ENCODE measurements at regions not wholly inside any gene's neighbourhood (a gene's known extent, or its start where the extent isn't known, plus 50 kb on each side); places are given as distances from the start of the nearest gene placed in this dataset.
"Not testable (repeated sequence)": the region's sequence is repeated elsewhere in the genome, so short reads cannot be mapped to it uniquely, and the experiment has no call there.

DNA sequence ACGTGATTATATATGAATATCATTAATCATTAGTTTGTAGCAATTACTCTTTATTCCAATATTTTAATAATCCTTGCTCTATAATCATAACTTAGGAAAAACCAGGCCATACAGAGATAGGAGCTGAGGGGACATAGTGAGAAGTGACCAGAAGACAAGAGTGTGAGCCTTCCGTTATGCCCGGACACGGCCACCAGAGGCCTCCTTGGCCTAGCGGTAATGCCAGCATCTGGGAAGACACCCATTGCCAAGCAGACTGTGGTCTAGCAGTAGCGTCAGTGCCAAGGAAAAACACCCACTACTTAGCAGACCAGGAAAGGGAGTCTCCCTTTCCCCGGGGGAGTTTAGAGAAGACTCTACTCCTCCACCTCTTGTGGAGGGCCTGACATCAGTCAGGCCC lies 66.6 kb upstream of the MSH6 start:
- TF ChIP-seq POLR2A (IDR thresholded peaks at IDR 0.05; ENCODE audit: low read depth, low read length); PAX5 (IDR thresholded peaks at IDR 0.05; ENCODE audit: insufficient read depth, low read length, severe bottlenecking); POLR2AphosphoS5 (IDR thresholded peaks at IDR 0.05; ENCODE audit: low read depth, low read length); POU2F2 (IDR thresholded peaks at IDR 0.05; ENCODE audit: low read depth, low read length); TAF1 (IDR thresholded peaks at IDR 0.05; ENCODE audit: low read depth, low read length): not testable (repeated sequence)

Data from GM12891 (cell line).